GM12878 (cell line): ENCODE measurements at regions not wholly inside any gene's neighbourhood (a gene's known extent, or its start where the extent isn't known, plus 50 kb on each side); places are given as distances from the start of the nearest gene placed in this dataset.

Source experiments
- ATAC-seq: fragments of 200-7000 bp; cut with Tn5 transposase; 3 replicates; pipeline ENCODE4 v1.9.1; 2020; ENCODE audit warnings: mild to moderate bottlenecking, moderate library complexity
- BruUV-seq: library from RNA; stranded (reverse); fragments of 400-500 nt; replicated peaks from 2 replicates; lab custom pipeline; 2021; lab: Mats Ljungman, UMichigan
- CTCF ChIA-PET: fragments of 300-600 bp; sonication (Branson Sonifier 250); formaldehyde crosslinking; extraction: SDS; loops from one replicate; lab custom pipeline; 2021; ENCODE audit warnings: inconsistent platforms; lab: Yijun Ruan, JAX
- POLR2A ChIA-PET: fragments of 350-600 bp; formaldehyde crosslinking; extraction: SDS; loops from one replicate; lab custom pipeline; 2021; ENCODE audit warnings: inconsistent platforms; lab: Charles Lee
- RAD21 ChIA-PET: fragments of 300-600 bp; sonication (Branson Sonifier 250); formaldehyde crosslinking; loops from one replicate; lab custom pipeline; 2023; ENCODE audit warnings: antibody characterized with exemption; ENCODE audit not compliant: unreplicated experiment; lab: Charles Lee
- SMC1A ChIA-PET: fragments of 300-600 bp; sonication (Branson Sonifier 250); formaldehyde crosslinking; loops from one replicate; lab custom pipeline; 2023; ENCODE audit not compliant: unreplicated experiment, uncharacterized antibody; lab: Charles Lee
- DNase-seq: peaks from one replicate; pipeline ENCODE4 v3.0.0-alpha.2; 2011; ENCODE audit warnings: low read depth, low spot score
- FAIRE-seq: peaks from 3 replicates; lab custom pipeline; 2011; peaks lifted over from hg19 to GRCh38; lab: Jason Lieb, UNC
- H2AFZ ChIP-seq: 2 replicates; pipeline ENCODE4 v1.6.0; 2011; ENCODE audit warnings: low read depth, low read length, control low read depth; ENCODE audit not compliant: control insufficient read depth
- H3K27ac ChIP-seq: 2 replicates; pipeline ENCODE4 v1.5.1; 2011; ENCODE audit warnings: control low read depth; ENCODE audit not compliant: control insufficient read depth, insufficient read depth
- H3K27me3 ChIP-seq, 2 experiments: replicated peaks in 1 of 2; 2 replicates each; pipeline versions ENCODE4 v1.6.0 to v1.6.1; 2011; ENCODE audit warnings: low read length in 1 of 2; ENCODE audit not compliant: control insufficient read depth in 2 of 2, insufficient read depth in 2 of 2
- H3K36me3 ChIP-seq, 2 experiments: 2 replicates each; pipeline ENCODE4 v1.5.1; 2011; ENCODE audit warnings: low read length in 1 of 2; ENCODE audit not compliant: control insufficient read depth in 2 of 2, insufficient read depth in 2 of 2
- H3K4me1 ChIP-seq: 2 replicates; pipeline ENCODE4 v1.6.1; 2011; ENCODE audit warnings: mild to moderate bottlenecking, low read length, moderate library complexity, mixed read lengths; ENCODE audit not compliant: control insufficient read depth, insufficient read depth
- H3K4me2 ChIP-seq: 2 replicates; pipeline ENCODE4 v1.6.0; 2011; ENCODE audit warnings: control low read depth; ENCODE audit not compliant: control insufficient read depth, insufficient read depth
- H3K4me3 ChIP-seq: fragments of 200-600 bp; sonication (generic); 2 replicates; pipeline ENCODE4 v1.5.1; 2016
- H3K79me2 ChIP-seq: 2 replicates; pipeline ENCODE4 v1.6.0; 2011; ENCODE audit warnings: low read length; ENCODE audit not compliant: control insufficient read depth, insufficient read depth
- H3K9ac ChIP-seq: 2 replicates; pipeline ENCODE4 v1.8.0; 2011; ENCODE audit warnings: low read length, control low read depth, mixed read lengths; ENCODE audit not compliant: control insufficient read depth, insufficient read depth
- H3K9me3 ChIP-seq: replicated peaks from 3 replicates; pipeline ENCODE4 v1.5.1; 2011; ENCODE audit warnings: mild to moderate bottlenecking, low read length; ENCODE audit not compliant: control insufficient read depth, insufficient read depth
- H4K20me1 ChIP-seq: 2 replicates; pipeline ENCODE4 v1.6.0; 2011; ENCODE audit not compliant: control insufficient read depth, insufficient read depth
- ASH2L ChIP-seq: fragments of 300-600, 200-600 bp; sonication (generic); IDR thresholded peaks from 2 replicates; pipeline ENCODE4 v1.6.1; 2017; ENCODE audit warnings: low read depth, mild to moderate bottlenecking, borderline replicate concordance
- BACH1 ChIP-seq: fragments of 450-650 bp; IDR thresholded peaks from 2 replicates; pipeline ENCODE4 v1.6.1; 2017; ENCODE audit warnings: mild to moderate bottlenecking, borderline replicate concordance
- CBX3 ChIP-seq: fragments of 200-600 bp; sonication (generic); IDR thresholded peaks from 2 replicates; pipeline ENCODE4 v1.6.1; 2016; ENCODE audit warnings: low read depth, borderline replicate concordance
- CEBPB ChIP-seq, 2 experiments: fragments of 150-350 bp in 1 of 2; IDR thresholded peaks; 2 replicates each; pipeline ENCODE4 v1.6.1; 2012 to 2014; ENCODE audit warnings: low read depth in 2 of 2, low read length in 2 of 2, borderline replicate concordance in 1 of 2, inconsistent platforms in 1 of 2
- CHD4 ChIP-seq: fragments of 200-600 bp; sonication (generic); IDR thresholded peaks from 2 replicates; pipeline ENCODE4 v1.6.1; 2016; ENCODE audit warnings: mild to moderate bottlenecking
- ETV6 ChIP-seq, 2 experiments: fragments of 450-650 bp in 1 of 2; IDR thresholded peaks in 1 of 2; conservative IDR thresholded peaks in 1 of 2; 2 replicates each; pipeline ENCODE4 v1.6.1; 2014; ENCODE audit warnings: antibody characterized with exemption in 1 of 2, borderline replicate concordance in 1 of 2, low read depth in 1 of 2, mild to moderate bottlenecking in 1 of 2, moderate library complexity in 1 of 2
- GATAD2B ChIP-seq: fragments of 450-650 bp; conservative IDR thresholded peaks from 2 replicates; pipeline ENCODE4 v1.6.1; 2017; ENCODE audit warnings: low read depth, mild to moderate bottlenecking, moderate library complexity
- KAT2A ChIP-seq: conservative IDR thresholded peaks from 2 replicates; pipeline ENCODE4 v1.6.1; 2011; ENCODE audit warnings: low read depth, low read length; ENCODE audit not compliant: control insufficient read depth
- MYC ChIP-seq: IDR thresholded peaks from 2 replicates; pipeline ENCODE4 v1.6.1; 2011; ENCODE audit warnings: mild to moderate bottlenecking, low read length, moderate library complexity, inconsistent platforms; ENCODE audit not compliant: insufficient read depth, insufficient replicate concordance, insufficient read length, severe bottlenecking
- NBN ChIP-seq: fragments of 450-650 bp; IDR thresholded peaks from 2 replicates; pipeline ENCODE4 v1.6.1; 2016
- NFYA ChIP-seq: IDR thresholded peaks from 2 replicates; pipeline ENCODE4 v1.6.1; 2011; ENCODE audit warnings: low read depth, mild to moderate bottlenecking, low read length, improper control_type of control experiment, borderline replicate concordance
- NKRF ChIP-seq: fragments of 450-650 bp; conservative IDR thresholded peaks from 2 replicates; pipeline ENCODE4 v1.6.1; 2017; ENCODE audit warnings: mild to moderate bottlenecking, moderate library complexity
- RAD51 ChIP-seq: fragments of 450-650 bp; IDR thresholded peaks from 2 replicates; pipeline ENCODE4 v1.6.1; 2016; ENCODE audit warnings: moderate library complexity, mild to moderate bottlenecking, inconsistent platforms
- REST ChIP-seq: IDR thresholded peaks from 2 replicates; pipeline ENCODE4 v1.6.1; 2012; ENCODE audit warnings: mild to moderate bottlenecking, low read depth, low read length
- SREBF2 ChIP-seq: IDR thresholded peaks from 2 replicates; pipeline ENCODE4 v1.6.1; 2012; ENCODE audit warnings: mild to moderate bottlenecking, low read length
- TCF3 ChIP-seq: IDR thresholded peaks from 2 replicates; pipeline ENCODE4 v1.6.1; 2012; ENCODE audit warnings: low read depth, mild to moderate bottlenecking, low read length, borderline replicate concordance; ENCODE audit not compliant: insufficient read depth
- ZZZ3 ChIP-seq: IDR thresholded peaks from 2 replicates; pipeline ENCODE4 v1.6.1; 2011; ENCODE audit warnings: low read depth; ENCODE audit not compliant: control insufficient read depth, insufficient read length
- WGBS: methylation state at CpG from one replicate; pipeline ENCODE4 v1.1.6; 2016; ENCODE audit warnings: low lambda C conversion rate; ENCODE audit not compliant: insufficient replicate concordance, insufficient coverage; ENCODE audit errors: missing lambda C conversion rate; 5-methylcytosine and 5-hydroxymethylcytosine counted together
- in situ Hi-C: fragments of 300-500 bp; cut with MboI; formaldehyde crosslinking; loops from 9 replicates; pipeline ENCODE4 v1.14.3; 2018; ENCODE audit warnings: mixed read lengths
- intact Hi-C: fragments of 100-400 bp; cut with micrococcal nuclease; formaldehyde crosslinking; loops from one replicate; pipeline ENCODE4 v1.14.2; 2022; ENCODE audit not compliant: unreplicated experiment

- TF ChIP-seq NKRF (no peak), BACH1 (no peak), RAD51 (no peak), ZZZ3 (no peak)
These were observed 79.9 kb upstream of the TMTC4 start (continued) for GRCh38 chr13:100754459-100754858.

GRCh38 chr13:100753376-100753775 lies 78.8 kb upstream of the TMTC4 start:
- WGBS, result 46% methylated on average over 4 of the region's 4 CpGs
- no peak for DNase-seq
- SMC1A ChIA-PET, result interaction anchor here (1.3 kb wide), 1 partner anchor 180 kb away, joined by 3 read pairs; no protein-coding TSS in a partner anchor
- no peak overlapping the region for H3K9ac ChIP-seq
- H3K27ac ChIP-seq, result no peak overlapping the region
- no peaks in the 10 kb centered on the region for H3K4me1 ChIP-seq
- H3K36me3 ChIP-seq, result no peaks in the 10 kb centered on the region
- TF ChIP-seq TCF3, result no peak
- TF ChIP-seq GATAD2B, result no peak
- no peak for TF ChIP-seq CBX3
- TF ChIP-seq NBN, result no peak
- TF ChIP-seq CEBPB (IDR thresholded peaks at IDR 0.05; ENCODE audit: borderline replicate concordance in 1 of 2, low read depth in 2 of 2, low read length in 2 of 2), result no peak
- TF ChIP-seq ZZZ3, result no peak
- no peak for TF ChIP-seq MYC
- no peak for TF ChIP-seq ETV6 (conservative IDR thresholded peaks at IDR 0.05 in 1 of 2, IDR thresholded peaks at IDR 0.05 in 1 of 2; ENCODE audit: borderline replicate concordance in 1 of 2, low read depth in 1 of 2)
- TF ChIP-seq REST, result no peak
- no peak for TF ChIP-seq KAT2A
- no peak for TF ChIP-seq NFYA
- TF ChIP-seq BACH1, result no peak
- no peak for TF ChIP-seq SREBF2
- no peak for TF ChIP-seq CHD4
- TF ChIP-seq ASH2L, result no peak
- no peak for TF ChIP-seq RAD51
- H3K4me3 ChIP-seq, result no peak overlapping the region
- H2AFZ ChIP-seq, result no peak overlapping the region
- no peak for ATAC-seq
- FAIRE-seq, result no peak
- POLR2A ChIA-PET, result no interaction called here
- intact Hi-C loops, result no loop called here
- RAD21 ChIA-PET, result no interaction called here
- H3K4me2 ChIP-seq, result no peak overlapping the region
- in situ Hi-C loops, result no loop called here
- no peaks in the 10 kb centered on the region for H3K9me3 ChIP-seq
- CTCF ChIA-PET, result no interaction called here
- no peaks in the 10 kb centered on the region for H3K27me3 ChIP-seq
- no TSS peak for BruUV-seq
- no peaks in the 10 kb centered on the region for H3K79me2 ChIP-seq
- no peaks in the 10 kb centered on the region for H4K20me1 ChIP-seq
